H1 (cell line): ENCODE measurements at regions not wholly inside any gene's neighbourhood (a gene's known extent, or its start where the extent isn't known, plus 50 kb on each side); places are given as distances from the start of the nearest gene placed in this dataset.

Experiments
- CTCF ChIA-PET: fragments of 300-600 bp; sonication (Branson Sonifier 250); formaldehyde crosslinking; loops from one replicate; lab custom pipeline; 2021; ENCODE audit not compliant: partially characterized antibody; lab: Charles Lee
- POLR2A ChIA-PET: fragments of 300-600 bp; sonication (Branson Sonifier 250); formaldehyde crosslinking; loops from one replicate; lab custom pipeline; 2021; ENCODE audit warnings: inconsistent platforms; ENCODE audit not compliant: partially characterized antibody; lab: Charles Lee
- DNase-seq, 2 experiments: peaks; one replicate each; pipeline versions ENCODE4 v3.0.0 to v3.0.0-alpha.2; 2010 to 2022; ENCODE audit warnings: low spot score in 2 of 2, low read depth in 1 of 2, mixed read lengths in 1 of 2
- FAIRE-seq: peaks from 2 replicates; lab custom pipeline; 2011; peaks lifted over from hg19 to GRCh38; lab: Jason Lieb, UNC
- H2AFZ ChIP-seq: 2 replicates; pipeline ENCODE4 v1.8.1; 2012; ENCODE audit warnings: low read length, inconsistent platforms
- H2AK5ac ChIP-seq: 2 replicates; pipeline ENCODE4 v1.6.1; 2013; ENCODE audit warnings: low read depth, low read length
- H2BK120ac ChIP-seq: replicated peaks from 2 replicates; pipeline ENCODE3; 2013; ENCODE audit warnings: low read depth, low read length, inconsistent platforms
- H2BK12ac ChIP-seq: 2 replicates; pipeline ENCODE4 v1.6.1; 2013; ENCODE audit warnings: low read depth, low read length
- H2BK15ac ChIP-seq: 2 replicates; pipeline ENCODE4 v1.6.1; 2013; ENCODE audit warnings: low read length
- H2BK20ac ChIP-seq: 2 replicates; pipeline ENCODE4 v1.6.1; 2013; ENCODE audit warnings: low read length
- H2BK5ac ChIP-seq: 2 replicates; pipeline ENCODE4 v1.6.1; 2013; ENCODE audit warnings: low read depth, low read length
- H3K14ac ChIP-seq: 2 replicates; pipeline ENCODE4 v1.6.1; 2013; ENCODE audit warnings: inconsistent platforms; ENCODE audit not compliant: insufficient read length
- H3K18ac ChIP-seq: 2 replicates; pipeline ENCODE4 v1.6.1; 2013; ENCODE audit warnings: low read length; ENCODE audit errors: extremely low read depth
- H3K23ac ChIP-seq: 2 replicates; pipeline ENCODE4 v1.6.1; 2013; ENCODE audit warnings: inconsistent platforms; ENCODE audit not compliant: insufficient read length
- H3K23me2 ChIP-seq: 2 replicates; pipeline ENCODE4 v1.6.1; 2013; ENCODE audit warnings: low read depth, low read length
- H3K27ac ChIP-seq: 2 replicates; pipeline ENCODE4 v1.6.1; 2011; ENCODE audit warnings: low read depth, low read length, inconsistent platforms
- H3K27me3 ChIP-seq, 4 experiments: replicated peaks in 1 of 4; 1 replicate in 1 of 4; 2 replicates in 3 of 4; pipeline versions ENCODE4 v1.6.1 to v1.8.1; 2011 to 2013; ENCODE audit warnings: low read length in 3 of 4, mild to moderate bottlenecking in 3 of 4, inconsistent platforms in 2 of 4, mixed read lengths in 2 of 4, moderate library complexity in 1 of 4; ENCODE audit not compliant: control insufficient read depth in 3 of 4, insufficient read depth in 3 of 4; ENCODE audit errors: extremely low read depth in 1 of 4
- H3K36me3 ChIP-seq, 4 experiments: 2 replicates each; pipeline versions ENCODE4 v1.6.1 to v1.8.1; 2011 to 2013; ENCODE audit warnings: mild to moderate bottlenecking in 4 of 4, low read length in 3 of 4, moderate library complexity in 2 of 4, control low read depth in 1 of 4, inconsistent platforms in 1 of 4; ENCODE audit not compliant: insufficient read depth in 4 of 4, control insufficient read depth in 2 of 4
- H3K4ac ChIP-seq: replicated peaks from 2 replicates; pipeline ENCODE3; 2013; ENCODE audit warnings: low read length, low read depth, mixed read lengths, inconsistent platforms; ENCODE audit not compliant: insufficient read length
- H3K4me1 ChIP-seq, 4 experiments: replicated peaks in 1 of 4; 1 replicate in 1 of 4; 2 replicates in 3 of 4; pipeline versions ENCODE4 v1.6.1 to v1.8.1; 2011 to 2013; ENCODE audit warnings: low read length in 3 of 4, inconsistent platforms in 2 of 4, mixed read lengths in 1 of 4; ENCODE audit not compliant: insufficient read depth in 4 of 4, control insufficient read depth in 3 of 4
- H3K4me2 ChIP-seq, 2 experiments: 2 replicates each; pipeline versions ENCODE4 v1.6.1 to v1.8.1; 2011 to 2013; ENCODE audit warnings: low read depth in 2 of 2, low read length in 2 of 2, control low read depth in 1 of 2, inconsistent platforms in 1 of 2, mild to moderate bottlenecking in 1 of 2; ENCODE audit not compliant: insufficient read depth in 1 of 2
- H3K4me3 ChIP-seq, 4 experiments: fragments of 200-600, 300-600 bp in 1 of 4; sonication (generic), shearing (Covaris generic), sonication (Bioruptor Twin) in 1 of 4; 2 replicates each; pipeline versions ENCODE4 v1.5.1 to v1.8.1; 2011 to 2016; ENCODE audit warnings: low read length in 4 of 4, low read depth in 3 of 4, control low read depth in 2 of 4, inconsistent platforms in 2 of 4, mild to moderate bottlenecking in 2 of 4, mixed read lengths in 1 of 4, moderate library complexity in 1 of 4; ENCODE audit not compliant: insufficient read depth in 2 of 4; ENCODE audit errors: extremely low read depth in 1 of 4
- H3K56ac ChIP-seq: replicated peaks from 2 replicates; pipeline ENCODE3; 2013; ENCODE audit warnings: low read depth, mild to moderate bottlenecking, mixed read lengths, low read length, inconsistent platforms; ENCODE audit not compliant: insufficient read length
- H3K79me1 ChIP-seq: 2 replicates; pipeline ENCODE4 v1.6.1; 2013; ENCODE audit warnings: low read depth, low read length, control low read depth
- H3K79me2 ChIP-seq, 2 experiments: 2 replicates each; pipeline versions ENCODE4 v1.6.1 to v1.8.1; 2012 to 2013; ENCODE audit warnings: low read length in 2 of 2, mild to moderate bottlenecking in 2 of 2, inconsistent platforms in 1 of 2; ENCODE audit not compliant: insufficient read depth in 2 of 2, control insufficient read depth in 1 of 2
- H3K9ac ChIP-seq, 4 experiments: replicated peaks in 1 of 4; 1 replicate in 1 of 4; 2 replicates in 3 of 4; pipeline versions ENCODE4 v1.6.1 to v1.8.1; 2011 to 2013; ENCODE audit warnings: low read depth in 3 of 4, low read length in 3 of 4, control low read depth in 2 of 4, mild to moderate bottlenecking in 2 of 4, moderate library complexity in 2 of 4, inconsistent platforms in 1 of 4; ENCODE audit errors: extremely low read depth in 1 of 4
- H3K9me3 ChIP-seq, 2 experiments: 2 replicates each; pipeline versions ENCODE4 v1.6.1 to v1.8.1; 2012 to 2013; ENCODE audit warnings: mild to moderate bottlenecking in 2 of 2, moderate library complexity in 2 of 2, control low read depth in 1 of 2, inconsistent platforms in 1 of 2, low read depth in 1 of 2, low read length in 1 of 2, mixed read lengths in 1 of 2; ENCODE audit not compliant: insufficient read depth in 2 of 2
- H4K20me1 ChIP-seq, 2 experiments: replicated peaks in 1 of 2; 2 replicates each; pipeline versions ENCODE3 to v1.8.1; 2011 to 2013; ENCODE audit warnings: inconsistent platforms in 2 of 2, low read length in 2 of 2, mild to moderate bottlenecking in 1 of 2; ENCODE audit not compliant: insufficient read depth in 2 of 2, control insufficient read depth in 1 of 2
- H4K5ac ChIP-seq: 2 replicates; pipeline ENCODE4 v1.6.1; 2013; ENCODE audit warnings: low read length, low read depth, mixed read lengths, inconsistent platforms; ENCODE audit not compliant: insufficient read length
- H4K8ac ChIP-seq: 2 replicates; pipeline ENCODE4 v1.8.0; 2013; ENCODE audit warnings: mild to moderate bottlenecking, moderate library complexity, low read length, inconsistent platforms; ENCODE audit not compliant: insufficient read depth; ENCODE audit errors: extremely low read depth
- H4K91ac ChIP-seq: replicated peaks from 2 replicates; pipeline ENCODE3; 2013; ENCODE audit warnings: low read length, mixed read lengths, inconsistent platforms; ENCODE audit not compliant: insufficient read length
- BCL11A ChIP-seq, 2 experiments: IDR thresholded peaks; one replicate each; pipeline ENCODE4 v1.6.1; 2011; ENCODE audit warnings: low read depth in 2 of 2, low read length in 2 of 2, mild to moderate bottlenecking in 2 of 2
- BRCA1 ChIP-seq: IDR thresholded peaks from 2 replicates; pipeline ENCODE4 v1.6.1; 2012; ENCODE audit warnings: low read depth, low read length, improper control_type of control experiment
- E2F6 ChIP-seq: IDR thresholded peaks from 2 replicates; pipeline ENCODE4 v1.6.1; 2012; ENCODE audit warnings: inconsistent platforms
- GABPA ChIP-seq: IDR thresholded peaks from 2 replicates; pipeline ENCODE4 v1.6.1; 2011; ENCODE audit warnings: mild to moderate bottlenecking, low read length, moderate library complexity, borderline replicate concordance; ENCODE audit not compliant: insufficient read depth
- HDAC6 ChIP-seq: IDR thresholded peaks from one replicate; pipeline ENCODE4 v1.7.1; 2012; ENCODE audit warnings: low read depth, mild to moderate bottlenecking, inconsistent platforms, low read length, moderate library complexity
- KDM1A ChIP-seq: fragments of 200-600, 300-600 bp; sonication (generic); IDR thresholded peaks from 2 replicates; pipeline ENCODE4 v1.7.1; 2016; ENCODE audit warnings: mild to moderate bottlenecking, low read length, borderline replicate concordance
- POLR2A ChIP-seq, 2 experiments: IDR thresholded peaks; 1 replicate in 1 of 2; 2 replicates in 1 of 2; pipeline ENCODE4 v1.6.1; 2011; ENCODE audit warnings: low read depth in 2 of 2, low read length in 2 of 2, mild to moderate bottlenecking in 2 of 2; ENCODE audit errors: control extremely low read depth in 1 of 2
- POLR2AphosphoS5 ChIP-seq: IDR thresholded peaks from 2 replicates; pipeline ENCODE4 v1.6.1; 2011; ENCODE audit warnings: low read depth, low read length
- RBBP5 ChIP-seq: IDR thresholded peaks from 2 replicates; pipeline ENCODE4 v1.7.1; 2012; ENCODE audit warnings: low read depth, mild to moderate bottlenecking, inconsistent platforms, low read length, moderate library complexity, borderline replicate concordance
- RNF2 ChIP-seq: fragments of 200-900, 300-1000 bp; sonication (generic); IDR thresholded peaks from 2 replicates; pipeline ENCODE4 v1.7.1; 2016; ENCODE audit warnings: borderline replicate concordance, low read depth, mild to moderate bottlenecking, antibody characterized with exemption, low read length; ENCODE audit not compliant: poor library complexity, severe bottlenecking; ENCODE audit errors: missing control alignments
- SAP30 ChIP-seq: fragments of 300-600 bp; sonication (generic); IDR thresholded peaks from 2 replicates; pipeline ENCODE4 v1.7.1; 2012; ENCODE audit warnings: low read length, moderate library complexity, mild to moderate bottlenecking, inconsistent platforms; ENCODE audit not compliant: insufficient read depth, insufficient replicate concordance
- SIN3A ChIP-seq, 2 experiments: IDR thresholded peaks in 1 of 2; conservative IDR thresholded peaks in 1 of 2; 2 replicates each; pipeline ENCODE4 v1.6.1; 2011 to 2012; ENCODE audit warnings: low read length in 2 of 2, improper control_type of control experiment in 1 of 2, low read depth in 1 of 2, mild to moderate bottlenecking in 1 of 2
- TBP ChIP-seq: IDR thresholded peaks from 2 replicates; pipeline ENCODE4 v1.6.1; 2011; ENCODE audit warnings: low read depth, low read length, improper control_type of control experiment
- ZNF274 ChIP-seq: IDR thresholded peaks from 2 replicates; pipeline ENCODE4 v1.7.0; 2012; ENCODE audit warnings: low read length, borderline replicate concordance; ENCODE audit errors: extremely low read depth
- WGBS, 2 experiments: shearing (Covaris generic) in 1 of 2; methylation state at CpG; one replicate each; pipeline versions ENCODE4 v1.1.6 to v1.1.7; 2013 to 2015; ENCODE audit warnings: low lambda C conversion rate in 2 of 2, mixed read lengths in 2 of 2, inconsistent platforms in 1 of 2, low coverage in 1 of 2, missing lambda C conversion rate in 1 of 2; ENCODE audit not compliant: insufficient replicate concordance in 2 of 2, insufficient coverage in 1 of 2, insufficient read length in 1 of 2; ENCODE audit errors: extremely low coverage in 1 of 2, missing lambda C conversion rate in 1 of 2; 5-methylcytosine and 5-hydroxymethylcytosine counted together

GRCh38 chr21:19010251-19010650, 606.7 kb upstream of the TMPRSS15 start:
- H3K4me1 ChIP-seq: no peaks in the 10 kb centered on the region
- no peak overlapping the region for H2AK5ac ChIP-seq
- no peak overlapping the region for H3K9ac ChIP-seq
- H3K9me3 ChIP-seq: no peaks in the 10 kb centered on the region
- ChIA-PET CTCF (no interaction called here), POLR2A (no interaction called here)
- no peaks in the 10 kb centered on the region for H3K79me1 ChIP-seq
- H2BK120ac ChIP-seq: no peak overlapping the region
- no peak overlapping the region for H3K27ac ChIP-seq
- no peak overlapping the region for H2BK15ac ChIP-seq
- DNase-seq: no peak
- H2BK20ac ChIP-seq: no peak overlapping the region
- H3K27me3 ChIP-seq: no peaks in the 10 kb centered on the region
- H4K8ac ChIP-seq: no peak overlapping the region
- H3K4ac ChIP-seq: no peak overlapping the region
- H2AFZ ChIP-seq: no peak overlapping the region
- no peaks in the 10 kb centered on the region for H3K79me2 ChIP-seq
- no peak overlapping the region for H3K23ac ChIP-seq
- FAIRE-seq: no peak
- no peaks in the 10 kb centered on the region for H3K36me3 ChIP-seq
- no peaks in the 10 kb centered on the region for H3K23me2 ChIP-seq
- no peak overlapping the region for H4K5ac ChIP-seq
- no peak overlapping the region for H2BK12ac ChIP-seq
- H4K20me1 ChIP-seq: no peaks in the 10 kb centered on the region
- no peak overlapping the region for H2BK5ac ChIP-seq
- no peak overlapping the region for H3K18ac ChIP-seq
- no peak overlapping the region for H3K4me2 ChIP-seq
- H3K56ac ChIP-seq: no peak overlapping the region
- 94% methylated on average over 3 of the region's 3 CpGs; no CpG with 5 or more reads in 1 of the 2 experiments for WGBS, 2 experiments
- H3K4me3 ChIP-seq: no peak overlapping the region
- no peak overlapping the region for H4K91ac ChIP-seq
- H3K14ac ChIP-seq: no peak overlapping the region
- no peak for TF ChIP-seq POLR2A (IDR thresholded peaks at IDR 0.05; ENCODE audit: control extremely low read depth in 1 of 2, low read depth in 2 of 2, low read length in 2 of 2)
- no peak for TF ChIP-seq ZNF274
- no peak for TF ChIP-seq BRCA1
- no peak for TF ChIP-seq SIN3A (conservative IDR thresholded peaks at IDR 0.05 in 1 of 2, IDR thresholded peaks at IDR 0.05 in 1 of 2; ENCODE audit: low read depth in 1 of 2, low read length in 2 of 2)
- TF ChIP-seq RNF2: no peak
- no peak for TF ChIP-seq KDM1A
- no peak for TF ChIP-seq SAP30
- TF ChIP-seq GABPA: no peak
- no peak for TF ChIP-seq TBP
- no peak for TF ChIP-seq RBBP5
- TF ChIP-seq POLR2AphosphoS5: no peak
- TF ChIP-seq BCL11A (IDR thresholded peaks at IDR 0.05; ENCODE audit: low read depth in 2 of 2, low read length in 2 of 2): no peak
- TF ChIP-seq HDAC6: no peak
- TF ChIP-seq E2F6: no peak
